ENCODE measurements at regions not wholly inside any gene's neighbourhood (a gene's known extent, or its start where the extent isn't known, plus 50 kb on each side); places are given as distances from the start of the nearest gene placed in this dataset.
"Not testable (repeated sequence)": the region's sequence is repeated elsewhere in the genome, so short reads cannot be mapped to it uniquely, and the experiment has no call there.

DNA sequence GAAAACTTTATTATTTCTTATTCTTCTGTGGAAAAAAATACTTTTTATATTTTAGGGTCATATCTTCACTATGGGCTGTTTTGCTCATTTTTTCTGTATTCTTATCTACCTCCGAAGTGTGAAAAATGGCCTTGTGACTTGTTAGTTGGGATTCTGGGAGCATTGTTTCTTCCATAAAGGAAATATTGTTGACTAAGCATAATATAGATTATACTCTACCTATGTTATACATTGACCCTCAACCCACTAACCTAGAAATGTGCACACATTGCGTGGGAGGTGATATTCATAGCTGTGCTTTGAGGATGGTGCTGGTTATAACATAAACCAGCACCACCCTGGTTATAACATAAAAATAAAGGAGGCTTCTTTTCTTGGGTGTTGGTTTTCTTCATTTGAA, 259.2 kb upstream of the AADAT start:
- WGBS (ENCODE audit: insufficient coverage, low coverage, missing lambda C conversion rate): 3% methylated on average over 2 of the region's 2 CpGs

GRCh38 chr4:170347191-170347590, 257.4 kb upstream of the AADAT start:
- H3K9me1 ChIP-seq (ENCODE audit: control insufficient read depth, insufficient read depth, low read length); ATAC-seq; H3K27me3 ChIP-seq (ENCODE audit: control insufficient read depth in 2 of 2, insufficient read depth in 2 of 2, low read length in 2 of 2); in situ Hi-C loops (cut with MboI); FAIRE-seq; H2AFZ ChIP-seq (ENCODE audit: low read depth, low read length); H3K36me3 ChIP-seq (ENCODE audit: control insufficient read depth, insufficient read depth, low read length); DNase-seq (ENCODE audit: extremely low read depth in 1 of 4, low spot score in 3 of 4); H3K27ac ChIP-seq (ENCODE audit: extremely low read depth, low read depth, low read length); H3K9me3 ChIP-seq (replicated peaks; ENCODE audit: control insufficient read depth, insufficient read depth, low read depth, low read length); H3K4me3 ChIP-seq; H3K4me1 ChIP-seq (replicated peaks in 1 of 2; ENCODE audit: control insufficient read depth in 2 of 2, insufficient read depth in 2 of 2, low read length in 2 of 2); H4K20me1 ChIP-seq (replicated peaks; ENCODE audit: control insufficient read depth, insufficient read depth, low read length); BruUV-seq (replicated peaks); H3K4me2 ChIP-seq (ENCODE audit: insufficient read depth, low read length); H3K79me2 ChIP-seq (ENCODE audit: control insufficient read depth, insufficient read depth, low read length); CTCF ChIA-PET (ENCODE audit: low intra/inter-chr PET ratio); intact Hi-C loops (cut with micrococcal nuclease); POLR2A ChIA-PET; H3K9ac ChIP-seq (ENCODE audit: insufficient read depth in 1 of 2, low read depth in 2 of 2, low read length in 2 of 2): not testable (repeated sequence)
- 0% methylated on average over 1 of the region's 1 CpG for WGBS (ENCODE audit: insufficient coverage, low coverage, missing lambda C conversion rate)

More for the DNA sequence above, 259.2 kb upstream of the AADAT start:
- H3K9me3 ChIP-seq (replicated peaks; ENCODE audit: control insufficient read depth, insufficient read depth, low read depth, low read length): no peaks in the 10 kb centered on the region
- no peak overlapping the region for H3K9ac ChIP-seq (ENCODE audit: insufficient read depth in 1 of 2, low read depth in 2 of 2, low read length in 2 of 2)
- in situ Hi-C loops (cut with MboI): no loop called here
- intact Hi-C loops (cut with micrococcal nuclease): no loop called here
- H3K79me2 ChIP-seq (ENCODE audit: control insufficient read depth, insufficient read depth, low read length): no peaks in the 10 kb centered on the region
- no peak overlapping the region for H2AFZ ChIP-seq (ENCODE audit: low read depth, low read length)
- no TSS peak for BruUV-seq (replicated peaks)
- H3K4me2 ChIP-seq (ENCODE audit: insufficient read depth, low read length): no peak overlapping the region
- H3K4me1 ChIP-seq (replicated peaks in 1 of 2; ENCODE audit: control insufficient read depth in 2 of 2, insufficient read depth in 2 of 2, low read length in 2 of 2): no peaks in the 10 kb centered on the region
- no peaks in the 10 kb centered on the region for H3K9me1 ChIP-seq (ENCODE audit: control insufficient read depth, insufficient read depth, low read length)
- CTCF ChIA-PET (ENCODE audit: low intra/inter-chr PET ratio): no interaction called here
- H3K4me3 ChIP-seq: no peak overlapping the region
- DNase-seq (ENCODE audit: extremely low read depth in 1 of 4, low spot score in 3 of 4): no peak
- no peaks in the 10 kb centered on the region for H4K20me1 ChIP-seq (replicated peaks; ENCODE audit: control insufficient read depth, insufficient read depth, low read length)
- POLR2A ChIA-PET: no interaction called here
- no peak for ATAC-seq
- TF ChIP-seq MAFF (IDR thresholded peaks at IDR 0.05; ENCODE audit: low read length): peak; percentile 51; the same call in 1 of the 2 replicates
- no peak for TF ChIP-seq CBFA2T3 (IDR thresholded peaks at IDR 0.05)
- TF ChIP-seq ZNF316 (IDR thresholded peaks at IDR 0.05): peak; percentile 63
- peak; percentile 21; the same call in 1 of the 2 replicates for TF ChIP-seq MAFG (tag; conservative IDR thresholded peaks at IDR 0.05)
- TF ChIP-seq, protein P1, sequence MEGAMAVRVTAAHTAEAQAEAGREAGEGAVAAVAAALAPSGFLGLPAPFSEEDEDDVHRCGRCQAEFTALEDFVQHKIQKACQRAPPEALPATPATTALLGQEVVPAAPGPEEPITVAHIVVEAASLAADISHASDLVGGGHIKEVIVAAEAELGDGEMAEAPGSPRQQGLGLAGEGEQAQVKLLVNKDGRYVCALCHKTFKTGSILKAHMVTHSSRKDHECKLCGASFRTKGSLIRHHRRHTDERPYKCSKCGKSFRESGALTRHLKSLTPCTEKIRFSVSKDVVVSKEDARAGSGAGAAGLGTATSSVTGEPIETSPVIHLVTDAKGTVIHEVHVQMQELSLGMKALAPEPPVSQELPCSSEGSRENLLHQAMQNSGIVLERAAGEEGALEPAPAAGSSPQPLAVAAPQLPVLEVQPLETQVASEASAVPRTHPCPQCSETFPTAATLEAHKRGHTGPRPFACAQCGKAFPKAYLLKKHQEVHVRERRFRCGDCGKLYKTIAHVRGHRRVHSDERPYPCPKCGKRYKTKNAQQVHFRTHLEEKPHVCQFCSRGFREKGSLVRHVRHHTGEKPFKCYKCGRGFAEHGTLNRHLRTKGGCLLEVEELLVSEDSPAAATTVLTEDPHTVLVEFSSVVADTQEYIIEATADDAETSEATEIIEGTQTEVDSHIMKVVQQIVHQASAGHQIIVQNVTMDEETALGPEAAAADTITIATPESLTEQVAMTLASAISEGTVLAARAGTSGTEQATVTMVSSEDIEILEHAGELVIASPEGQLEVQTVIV (CRISPR knock-in tag; IDR thresholded peaks at IDR 0.05; ENCODE audit: borderline replicate concordance): no peak
- no peak for TF ChIP-seq ETV1 (tag; conservative IDR thresholded peaks at IDR 0.05; ENCODE audit: low read depth)
- TF ChIP-seq FOXA3 (CRISPR knock-in tag; conservative IDR thresholded peaks at IDR 0.05 in 1 of 2, IDR thresholded peaks at IDR 0.05 in 1 of 2): no peak
- peak; percentile 52 for TF ChIP-seq MAFK (IDR thresholded peaks at IDR 0.05; ENCODE audit: low read length)
- no peak overlapping the region for H3K27ac ChIP-seq (ENCODE audit: extremely low read depth, low read depth, low read length)
- no peaks in the 10 kb centered on the region for H3K36me3 ChIP-seq (ENCODE audit: control insufficient read depth, insufficient read depth, low read length)
- H3K27me3 ChIP-seq (ENCODE audit: control insufficient read depth in 2 of 2, insufficient read depth in 2 of 2, low read length in 2 of 2): no peaks in the 10 kb centered on the region
- no peak for FAIRE-seq

Measured in K562 (cell line).